SU-DHL-6 (cell line): ENCODE measurements at regions not wholly inside any gene's neighbourhood (a gene's known extent, or its start where the extent isn't known, plus 50 kb on each side); places are given as distances from the start of the nearest gene placed in this dataset.

Experiments used
- H2AFZ ChIP-seq: fragments of 200-600 bp; sonication (generic); 2 replicates; pipeline ENCODE4 v1.6.1; 2014; ENCODE audit warnings: low read depth, mild to moderate bottlenecking, moderate library complexity, mixed read lengths, antibody characterized with exemption, low read length; ENCODE audit not compliant: severe bottlenecking
- H3F3A ChIP-seq: fragments of 200-600 bp; shearing (Covaris generic); 2 replicates; pipeline ENCODE4 v1.6.0; 2016; ENCODE audit warnings: antibody characterized with exemption, mild to moderate bottlenecking; ENCODE audit not compliant: insufficient read depth
- H3K27ac ChIP-seq: fragments of 200-600 bp; sonication (generic); 2 replicates; pipeline ENCODE4 v1.5.1; 2016; ENCODE audit warnings: low read depth, mild to moderate bottlenecking, low read length, moderate library complexity, mixed read lengths
- H3K27me3 ChIP-seq: fragments of 200-600 bp; sonication (generic), shearing (Covaris generic); 2 replicates; pipeline ENCODE4 v1.6.0; 2014; ENCODE audit warnings: mild to moderate bottlenecking, low read length
- H3K36me3 ChIP-seq: fragments of 200-600 bp; sonication (generic); 2 replicates; pipeline ENCODE4 v1.6.1; 2014; ENCODE audit warnings: mild to moderate bottlenecking, low read length, mixed read lengths
- H3K4me2 ChIP-seq: fragments of 300-600, 200-600 bp; shearing (Covaris generic), sonication (generic); 2 replicates; pipeline ENCODE4 v1.6.0; 2014; ENCODE audit warnings: low read length, low read depth, mild to moderate bottlenecking; ENCODE audit not compliant: poor library complexity, severe bottlenecking
- H3K4me3 ChIP-seq: fragments of 200-600 bp; sonication (generic); 2 replicates; pipeline ENCODE4 v1.5.1; 2014; ENCODE audit warnings: antibody characterized with exemption, low read length, mild to moderate bottlenecking, mixed read lengths; ENCODE audit not compliant: insufficient read depth, poor library complexity, severe bottlenecking
- H3K79me2 ChIP-seq: fragments of 200-600 bp; sonication (generic); 2 replicates; pipeline ENCODE4 v1.6.1; 2014; ENCODE audit warnings: mild to moderate bottlenecking, low read length, moderate library complexity; ENCODE audit not compliant: insufficient read depth
- H3K9ac ChIP-seq: fragments of 200-600 bp; sonication (generic); 2 replicates; pipeline ENCODE4 v1.7.0; 2014; ENCODE audit warnings: mild to moderate bottlenecking, low read length
- H3K9me2 ChIP-seq: fragments of 200-600 bp; sonication (generic); replicated peaks from 2 replicates; pipeline ENCODE4 v1.6.1; 2014; ENCODE audit warnings: low read length; ENCODE audit not compliant: insufficient read depth
- H3K9me3 ChIP-seq: fragments of 200-600 bp; sonication (generic); 2 replicates; pipeline ENCODE4 v1.6.1; 2014; ENCODE audit warnings: low read length, mixed read lengths; ENCODE audit not compliant: insufficient read depth
- H4K20me1 ChIP-seq: fragments of 200-600 bp; sonication (generic); 2 replicates; pipeline ENCODE4 v1.6.1; 2014; ENCODE audit warnings: low read depth, mild to moderate bottlenecking, antibody characterized with exemption, low read length, moderate library complexity, mixed read lengths
- CTCF ChIP-seq: fragments of 200-600 bp; sonication (generic); IDR thresholded peaks from one replicate; pipeline ENCODE4 v1.5.1; 2017; ENCODE audit warnings: antibody characterized with exemption, mild to moderate bottlenecking, low read length, moderate library complexity; ENCODE audit not compliant: insufficient read depth, poor library complexity, severe bottlenecking
- EZH2phosphoT487 ChIP-seq: fragments of 200-600 bp; sonication (generic), shearing (Covaris generic); conservative IDR thresholded peaks from 2 replicates; pipeline ENCODE4 v1.6.1; 2018; ENCODE audit warnings: mild to moderate bottlenecking, antibody characterized with exemption, low read length, moderate library complexity, mixed read lengths

- Histone ChIP-seq H3K9me2 (no peaks in the 10 kb centered on the region), H3K27ac (no peak overlapping the region), H3K79me2 (no peaks in the 10 kb centered on the region), H3F3A (no peaks in the 10 kb centered on the region), H2AFZ (no peak overlapping the region), H3K4me3 (no peak overlapping the region), H3K9ac (no peak overlapping the region), H3K27me3 (no peaks in the 10 kb centered on the region), H4K20me1 (no peaks in the 10 kb centered on the region), H3K4me2 (no peak overlapping the region), H3K36me3 (no peaks in the 10 kb centered on the region), H3K9me3 (no peaks in the 10 kb centered on the region)
- no peak for TF ChIP-seq CTCF
- TF ChIP-seq EZH2phosphoT487: no peak
Measured at GRCh38 chr13:54912367-54912766, 1883.8 kb downstream of the OLFM4 start.

DNA sequence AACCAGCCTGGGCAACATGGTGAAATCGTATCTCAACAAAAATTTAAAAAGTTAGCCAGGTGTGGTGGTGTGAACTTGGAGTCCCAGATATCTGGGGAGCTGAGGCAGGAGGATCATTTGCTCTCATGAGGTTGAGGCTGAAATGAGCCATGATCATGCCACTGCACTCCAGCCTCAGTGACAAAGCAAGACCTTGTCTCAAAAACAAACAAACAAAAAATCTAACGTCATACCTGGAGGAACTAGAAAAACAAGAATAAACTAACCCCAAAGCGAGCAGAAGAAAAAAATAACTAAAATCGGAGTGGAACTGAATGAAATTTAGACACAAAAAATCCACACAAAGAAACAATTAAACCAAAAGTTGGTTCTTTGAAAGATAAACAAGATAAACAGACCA lies 1885.1 kb downstream of the OLFM4 start:
- H3K9me3 ChIP-seq: no peaks in the 10 kb centered on the region

DNA sequence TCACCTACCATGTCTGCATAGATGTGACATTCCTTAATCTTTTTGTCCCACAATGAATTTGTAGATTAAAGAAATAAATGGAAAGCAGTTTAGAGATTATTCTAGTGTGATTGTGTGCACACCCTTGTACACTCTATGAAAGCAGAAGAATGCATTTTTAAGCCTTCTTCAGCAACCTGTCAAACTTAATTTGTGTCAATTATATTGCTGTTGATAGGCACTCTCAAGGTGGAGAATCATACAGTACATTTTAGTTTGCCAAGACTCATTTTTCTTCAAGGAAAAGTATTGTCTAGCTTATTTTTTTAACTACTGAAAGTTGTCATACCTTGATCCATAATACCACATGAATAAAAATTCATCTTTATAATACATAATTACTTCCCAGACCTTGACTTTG lies 1898.9 kb downstream of the OLFM4 start:
- Histone ChIP-seq H3K36me3 (no peaks in the 10 kb centered on the region), H3K27ac (no peak overlapping the region), H2AFZ (no peak overlapping the region), H3K9me2 (no peaks in the 10 kb centered on the region), H3F3A (no peaks in the 10 kb centered on the region), H3K9ac (no peak overlapping the region), H3K79me2 (no peaks in the 10 kb centered on the region), H3K4me3 (no peak overlapping the region), H3K9me3 (no peaks in the 10 kb centered on the region), H4K20me1 (no peaks in the 10 kb centered on the region), H3K4me2 (no peak overlapping the region), H3K27me3 (no peaks in the 10 kb centered on the region)
- no peak for TF ChIP-seq CTCF
- TF ChIP-seq EZH2phosphoT487: no peak

More for the DNA sequence above, 1885.1 kb downstream of the OLFM4 start:
- Histone ChIP-seq H3K9me2 (no peaks in the 10 kb centered on the region), H3K4me3 (no peak overlapping the region), H4K20me1 (no peaks in the 10 kb centered on the region), H3K27ac (no peak overlapping the region), H3K9ac (no peak overlapping the region), H2AFZ (no peak overlapping the region), H3K36me3 (no peaks in the 10 kb centered on the region), H3K79me2 (no peaks in the 10 kb centered on the region), H3K4me2 (no peak overlapping the region), H3F3A (no peaks in the 10 kb centered on the region), H3K27me3 (no peaks in the 10 kb centered on the region)
- no peak for TF ChIP-seq EZH2phosphoT487
- no peak for TF ChIP-seq CTCF

GRCh38 chr13:54928071-54928470 lies 1899.5 kb downstream of the OLFM4 start:
- no peak overlapping the region for H3K4me2 ChIP-seq
- no peaks in the 10 kb centered on the region for H3K36me3 ChIP-seq
- H3K27ac ChIP-seq: no peak overlapping the region
- H3K79me2 ChIP-seq: no peaks in the 10 kb centered on the region
- no peaks in the 10 kb centered on the region for H3K9me2 ChIP-seq
- TF ChIP-seq EZH2phosphoT487: no peak
- TF ChIP-seq CTCF: no peak
- no peak overlapping the region for H3K9ac ChIP-seq
- no peak overlapping the region for H3K4me3 ChIP-seq
- no peaks in the 10 kb centered on the region for H3K27me3 ChIP-seq
- H3F3A ChIP-seq: no peaks in the 10 kb centered on the region
- H2AFZ ChIP-seq: no peak overlapping the region
- H3K9me3 ChIP-seq: no peaks in the 10 kb centered on the region
- H4K20me1 ChIP-seq: no peaks in the 10 kb centered on the region
